OCI-LY3 (cell line): ENCODE measurements at regions not wholly inside any gene's neighbourhood (a gene's known extent, or its start where the extent isn't known, plus 50 kb on each side); places are given as distances from the start of the nearest gene placed in this dataset.

Experiments
- EZH2phosphoT487 ChIP-seq: fragments of 200-600 bp; shearing (Covaris generic); IDR thresholded peaks from 2 replicates; pipeline ENCODE4 v1.6.1; 2018; ENCODE audit warnings: antibody characterized with exemption, mixed run types, low read depth
- TF ChIP-seq, protein P1 (sequence below): fragments of 200-600, 300-600 bp; sonication (generic); IDR thresholded peaks from 2 replicates; pipeline ENCODE4 v1.5.1; 2014; ENCODE audit warnings: antibody characterized with exemption, low read length, low read depth

DNA sequence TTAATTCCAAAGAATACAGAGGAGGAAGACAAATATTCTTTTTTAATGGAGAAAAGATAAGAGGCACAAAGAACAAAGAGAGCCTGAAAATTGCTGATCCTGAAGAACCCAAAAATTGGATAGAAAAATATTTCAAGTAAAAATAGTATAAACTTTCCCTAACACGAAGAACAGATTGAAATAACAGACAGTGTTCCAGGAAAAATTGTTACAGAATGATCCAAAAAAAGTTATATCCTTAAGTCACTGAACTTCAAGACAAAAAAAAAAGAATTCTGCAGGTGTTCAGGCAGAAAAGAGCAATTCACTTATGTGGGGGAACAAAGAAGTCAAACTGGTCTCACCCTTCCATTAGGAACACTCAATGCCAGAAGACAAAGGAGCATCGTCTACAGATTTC lies 160.2 kb downstream of the KLF12 start:
- TF ChIP-seq, protein P1, sequence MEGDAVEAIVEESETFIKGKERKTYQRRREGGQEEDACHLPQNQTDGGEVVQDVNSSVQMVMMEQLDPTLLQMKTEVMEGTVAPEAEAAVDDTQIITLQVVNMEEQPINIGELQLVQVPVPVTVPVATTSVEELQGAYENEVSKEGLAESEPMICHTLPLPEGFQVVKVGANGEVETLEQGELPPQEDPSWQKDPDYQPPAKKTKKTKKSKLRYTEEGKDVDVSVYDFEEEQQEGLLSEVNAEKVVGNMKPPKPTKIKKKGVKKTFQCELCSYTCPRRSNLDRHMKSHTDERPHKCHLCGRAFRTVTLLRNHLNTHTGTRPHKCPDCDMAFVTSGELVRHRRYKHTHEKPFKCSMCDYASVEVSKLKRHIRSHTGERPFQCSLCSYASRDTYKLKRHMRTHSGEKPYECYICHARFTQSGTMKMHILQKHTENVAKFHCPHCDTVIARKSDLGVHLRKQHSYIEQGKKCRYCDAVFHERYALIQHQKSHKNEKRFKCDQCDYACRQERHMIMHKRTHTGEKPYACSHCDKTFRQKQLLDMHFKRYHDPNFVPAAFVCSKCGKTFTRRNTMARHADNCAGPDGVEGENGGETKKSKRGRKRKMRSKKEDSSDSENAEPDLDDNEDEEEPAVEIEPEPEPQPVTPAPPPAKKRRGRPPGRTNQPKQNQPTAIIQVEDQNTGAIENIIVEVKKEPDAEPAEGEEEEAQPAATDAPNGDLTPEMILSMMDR, result no peak
- no peak for TF ChIP-seq EZH2phosphoT487
